ENCODE measurements at regions not wholly inside any gene's neighbourhood (a gene's known extent, or its start where the extent isn't known, plus 50 kb on each side); places are given as distances from the start of the nearest gene placed in this dataset.
A peak's percentile ranks its signal among the peaks of the same experiment; 100 is the strongest.

DNA sequence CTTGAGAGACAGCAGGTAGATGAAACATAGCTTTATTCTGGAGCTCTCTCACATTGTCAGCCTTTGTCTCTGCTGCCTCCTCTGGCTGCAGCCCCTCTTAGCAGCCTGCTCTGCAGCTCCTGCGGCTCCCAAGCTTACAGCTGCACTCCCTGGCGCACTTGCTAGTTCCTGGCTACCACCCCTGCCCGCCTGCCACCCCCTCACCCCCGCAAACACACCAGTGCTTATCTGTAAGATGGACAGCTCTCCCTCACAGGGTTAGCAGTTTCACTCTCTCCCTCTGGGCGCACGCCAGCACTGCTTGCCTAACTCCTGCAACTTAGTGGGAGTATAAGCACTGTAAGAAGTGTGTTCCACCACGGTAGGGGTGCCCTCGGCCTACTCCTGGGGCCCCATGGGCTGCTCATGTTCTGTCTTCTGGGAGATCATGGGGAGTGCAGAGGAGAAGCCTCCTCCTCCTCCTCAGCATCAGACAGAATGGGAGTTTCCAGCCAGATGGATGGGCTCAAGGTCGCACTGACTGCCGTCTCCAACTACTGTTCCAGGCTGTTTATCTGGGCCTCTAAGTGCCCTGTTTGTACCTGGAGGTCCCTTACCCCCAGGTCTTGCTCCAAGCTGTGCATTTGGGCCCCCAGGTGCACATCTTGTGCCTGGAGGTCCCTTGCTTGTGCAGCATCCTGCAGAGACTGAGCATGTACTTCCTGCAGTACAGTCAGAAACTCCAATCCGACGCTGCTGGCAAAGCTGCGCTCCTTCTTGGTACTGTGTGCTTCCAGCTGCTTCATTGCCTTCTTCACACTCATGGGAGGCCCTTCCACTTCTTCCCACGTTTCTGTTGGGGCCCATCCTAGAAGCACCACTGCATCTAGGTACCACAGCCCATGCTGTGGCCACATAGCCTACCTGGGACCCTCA, 1388.1 kb downstream of the AMY1C start (continued):
- TF ChIP-seq NAIF1 (CRISPR knock-in tag; IDR thresholded peaks at IDR 0.05; ENCODE audit: borderline replicate concordance) (no peak), MTF2 (CRISPR knock-in tag; IDR thresholded peaks at IDR 0.05; ENCODE audit: borderline replicate concordance) (no peak), CREM (IDR thresholded peaks at IDR 0.05) (no peak), CREM (CRISPR knock-in tag; IDR thresholded peaks at IDR 0.05) (no peak), ZNF331 (CRISPR knock-in tag; IDR thresholded peaks at IDR 0.05) (no peak), GZF1 (CRISPR knock-in tag; IDR thresholded peaks at IDR 0.05) (no peak), ZNF597 (CRISPR knock-in tag; IDR thresholded peaks at IDR 0.05) (no peak), ZNF292 (CRISPR knock-in tag; IDR thresholded peaks at IDR 0.05; ENCODE audit: borderline replicate concordance, low read depth) (0 out of 2 replicates have a peak, but pooled peaks have one; percentile 25), ATF2 (CRISPR knock-in tag; IDR thresholded peaks at IDR 0.05) (no peak), ARNT2 (CRISPR knock-in tag; IDR thresholded peaks at IDR 0.05; ENCODE audit: low read depth) (no peak), ZFP91 (CRISPR knock-in tag; IDR thresholded peaks at IDR 0.05; ENCODE audit: borderline replicate concordance) (0 out of 2 replicates have a peak, but pooled peaks have one; percentile 25)
- TF ChIP-seq, protein P1, sequence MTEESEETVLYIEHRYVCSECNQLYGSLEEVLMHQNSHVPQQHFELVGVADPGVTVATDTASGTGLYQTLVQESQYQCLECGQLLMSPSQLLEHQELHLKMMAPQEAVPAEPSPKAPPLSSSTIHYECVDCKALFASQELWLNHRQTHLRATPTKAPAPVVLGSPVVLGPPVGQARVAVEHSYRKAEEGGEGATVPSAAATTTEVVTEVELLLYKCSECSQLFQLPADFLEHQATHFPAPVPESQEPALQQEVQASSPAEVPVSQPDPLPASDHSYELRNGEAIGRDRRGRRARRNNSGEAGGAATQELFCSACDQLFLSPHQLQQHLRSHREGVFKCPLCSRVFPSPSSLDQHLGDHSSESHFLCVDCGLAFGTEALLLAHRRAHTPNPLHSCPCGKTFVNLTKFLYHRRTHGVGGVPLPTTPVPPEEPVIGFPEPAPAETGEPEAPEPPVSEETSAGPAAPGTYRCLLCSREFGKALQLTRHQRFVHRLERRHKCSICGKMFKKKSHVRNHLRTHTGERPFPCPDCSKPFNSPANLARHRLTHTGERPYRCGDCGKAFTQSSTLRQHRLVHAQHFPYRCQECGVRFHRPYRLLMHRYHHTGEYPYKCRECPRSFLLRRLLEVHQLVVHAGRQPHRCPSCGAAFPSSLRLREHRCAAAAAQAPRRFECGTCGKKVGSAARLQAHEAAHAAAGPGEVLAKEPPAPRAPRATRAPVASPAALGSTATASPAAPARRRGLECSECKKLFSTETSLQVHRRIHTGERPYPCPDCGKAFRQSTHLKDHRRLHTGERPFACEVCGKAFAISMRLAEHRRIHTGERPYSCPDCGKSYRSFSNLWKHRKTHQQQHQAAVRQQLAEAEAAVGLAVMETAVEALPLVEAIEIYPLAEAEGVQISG (CRISPR knock-in tag; IDR thresholded peaks at IDR 0.05): no peak
- TF ChIP-seq, protein P2, sequence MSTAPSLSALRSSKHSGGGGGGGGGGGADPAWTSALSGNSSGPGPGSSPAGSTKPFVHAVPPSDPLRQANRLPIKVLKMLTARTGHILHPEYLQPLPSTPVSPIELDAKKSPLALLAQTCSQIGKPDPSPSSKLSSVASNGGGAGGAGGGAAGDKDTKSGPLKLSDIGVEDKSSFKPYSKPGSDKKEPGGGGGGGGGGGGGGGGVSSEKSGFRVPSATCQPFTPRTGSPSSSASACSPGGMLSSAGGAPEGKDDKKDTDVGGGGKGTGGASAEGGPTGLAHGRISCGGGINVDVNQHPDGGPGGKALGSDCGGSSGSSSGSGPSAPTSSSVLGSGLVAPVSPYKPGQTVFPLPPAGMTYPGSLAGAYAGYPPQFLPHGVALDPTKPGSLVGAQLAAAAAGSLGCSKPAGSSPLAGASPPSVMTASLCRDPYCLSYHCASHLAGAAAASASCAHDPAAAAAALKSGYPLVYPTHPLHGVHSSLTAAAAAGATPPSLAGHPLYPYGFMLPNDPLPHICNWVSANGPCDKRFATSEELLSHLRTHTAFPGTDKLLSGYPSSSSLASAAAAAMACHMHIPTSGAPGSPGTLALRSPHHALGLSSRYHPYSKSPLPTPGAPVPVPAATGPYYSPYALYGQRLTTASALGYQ (CRISPR knock-in tag; IDR thresholded peaks at IDR 0.05): no peak
- TF ChIP-seq, protein P3, sequence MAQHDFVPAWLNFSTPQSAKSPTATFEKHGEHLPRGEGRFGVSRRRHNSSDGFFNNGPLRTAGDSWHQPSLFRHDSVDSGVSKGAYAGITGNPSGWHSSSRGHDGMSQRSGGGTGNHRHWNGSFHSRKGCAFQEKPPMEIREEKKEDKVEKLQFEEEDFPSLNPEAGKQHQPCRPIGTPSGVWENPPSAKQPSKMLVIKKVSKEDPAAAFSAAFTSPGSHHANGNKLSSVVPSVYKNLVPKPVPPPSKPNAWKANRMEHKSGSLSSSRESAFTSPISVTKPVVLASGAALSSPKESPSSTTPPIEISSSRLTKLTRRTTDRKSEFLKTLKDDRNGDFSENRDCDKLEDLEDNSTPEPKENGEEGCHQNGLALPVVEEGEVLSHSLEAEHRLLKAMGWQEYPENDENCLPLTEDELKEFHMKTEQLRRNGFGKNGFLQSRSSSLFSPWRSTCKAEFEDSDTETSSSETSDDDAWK (CRISPR knock-in tag; IDR thresholded peaks at IDR 0.05): no peak
- TF ChIP-seq, protein P4, sequence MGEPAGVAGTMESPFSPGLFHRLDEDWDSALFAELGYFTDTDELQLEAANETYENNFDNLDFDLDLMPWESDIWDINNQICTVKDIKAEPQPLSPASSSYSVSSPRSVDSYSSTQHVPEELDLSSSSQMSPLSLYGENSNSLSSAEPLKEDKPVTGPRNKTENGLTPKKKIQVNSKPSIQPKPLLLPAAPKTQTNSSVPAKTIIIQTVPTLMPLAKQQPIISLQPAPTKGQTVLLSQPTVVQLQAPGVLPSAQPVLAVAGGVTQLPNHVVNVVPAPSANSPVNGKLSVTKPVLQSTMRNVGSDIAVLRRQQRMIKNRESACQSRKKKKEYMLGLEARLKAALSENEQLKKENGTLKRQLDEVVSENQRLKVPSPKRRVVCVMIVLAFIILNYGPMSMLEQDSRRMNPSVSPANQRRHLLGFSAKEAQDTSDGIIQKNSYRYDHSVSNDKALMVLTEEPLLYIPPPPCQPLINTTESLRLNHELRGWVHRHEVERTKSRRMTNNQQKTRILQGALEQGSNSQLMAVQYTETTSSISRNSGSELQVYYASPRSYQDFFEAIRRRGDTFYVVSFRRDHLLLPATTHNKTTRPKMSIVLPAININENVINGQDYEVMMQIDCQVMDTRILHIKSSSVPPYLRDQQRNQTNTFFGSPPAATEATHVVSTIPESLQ (CRISPR knock-in tag; conservative IDR thresholded peaks at IDR 0.05): no peak
